IPS-20b (cell line): ENCODE measurements at regions not wholly inside any gene's neighbourhood (a gene's known extent, or its start where the extent isn't known, plus 50 kb on each side); places are given as distances from the start of the nearest gene placed in this dataset.

Experiments
- H3K27ac ChIP-seq: one replicate; pipeline ENCODE4 v1.5.1; 2013; ENCODE audit warnings: low read length
- H3K27me3 ChIP-seq: 2 replicates; pipeline ENCODE4 v1.6.1; 2013; ENCODE audit warnings: mild to moderate bottlenecking, low read length, inconsistent platforms; ENCODE audit not compliant: insufficient read depth
- H3K36me3 ChIP-seq: 2 replicates; pipeline ENCODE4 v1.6.1; 2013; ENCODE audit warnings: low read depth, mild to moderate bottlenecking, inconsistent platforms, low read length, moderate library complexity; ENCODE audit not compliant: insufficient read depth
- H3K4me1 ChIP-seq: 2 replicates; pipeline ENCODE4 v1.6.1; 2013; ENCODE audit warnings: mild to moderate bottlenecking, control low read depth, inconsistent platforms, low read length, moderate library complexity; ENCODE audit not compliant: insufficient read depth
- H3K4me3 ChIP-seq: 2 replicates; pipeline ENCODE4 v1.5.1; 2013; ENCODE audit warnings: mild to moderate bottlenecking, low read length, inconsistent platforms
- H3K9ac ChIP-seq: 2 replicates; pipeline ENCODE4 v1.6.1; 2013; ENCODE audit warnings: low read depth, mild to moderate bottlenecking, inconsistent platforms, low read length, moderate library complexity
- H3K9me3 ChIP-seq: 2 replicates; pipeline ENCODE4 v1.6.1; 2013; ENCODE audit warnings: mild to moderate bottlenecking, low read depth, low read length, inconsistent platforms; ENCODE audit not compliant: insufficient read depth

DNA sequence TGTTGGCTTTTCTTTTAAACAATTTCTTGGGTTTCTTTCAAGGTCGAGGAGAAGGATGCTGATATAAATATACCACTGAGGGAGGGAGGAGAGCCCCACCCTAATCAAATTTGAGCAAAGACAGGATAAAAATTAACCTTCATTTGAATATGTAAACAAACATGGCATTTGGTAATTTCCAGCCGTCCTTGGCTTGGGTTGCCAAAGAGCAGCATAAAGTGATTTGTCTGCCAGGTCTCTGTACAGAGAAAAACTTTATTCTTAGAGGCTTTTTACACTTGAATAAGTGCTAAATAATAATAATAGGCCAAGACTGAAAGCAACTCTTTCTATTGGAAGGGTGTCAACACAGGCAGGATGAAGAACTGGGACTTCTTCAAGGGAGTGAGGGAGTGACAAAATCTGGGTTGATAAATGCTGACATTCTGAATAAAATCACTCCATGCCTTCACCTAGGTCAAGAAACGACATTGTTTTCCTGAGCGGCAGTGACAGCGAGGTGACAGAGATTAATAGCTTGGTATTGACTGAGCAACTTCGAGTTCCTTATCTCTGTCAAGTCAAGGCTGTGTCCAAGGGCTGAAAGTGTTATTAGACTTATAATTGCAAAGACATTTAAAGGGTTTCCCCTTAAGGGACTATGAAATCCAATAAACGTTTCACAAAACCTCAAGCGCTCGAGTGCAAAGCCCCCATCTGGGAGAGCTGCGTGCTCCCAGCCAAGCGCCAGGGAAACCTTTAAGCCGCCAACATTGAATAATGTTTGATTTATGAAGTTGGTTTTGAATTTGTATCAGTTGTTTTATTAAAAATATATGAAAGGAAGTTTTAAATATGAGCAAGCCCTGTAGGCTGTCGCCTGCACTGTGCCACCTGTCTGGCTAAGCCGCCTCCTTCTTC lies 269.5 kb upstream of the N4BP1 start:
- Histone ChIP-seq H3K9ac (no peak overlapping the region), H3K27ac (no peak overlapping the region), H3K9me3 (no peaks in the 10 kb centered on the region), H3K36me3 (no peaks in the 10 kb centered on the region), H3K4me3 (no peak overlapping the region), H3K4me1 (no peaks in the 10 kb centered on the region), H3K27me3 (no peaks in the 10 kb centered on the region)

DNA sequence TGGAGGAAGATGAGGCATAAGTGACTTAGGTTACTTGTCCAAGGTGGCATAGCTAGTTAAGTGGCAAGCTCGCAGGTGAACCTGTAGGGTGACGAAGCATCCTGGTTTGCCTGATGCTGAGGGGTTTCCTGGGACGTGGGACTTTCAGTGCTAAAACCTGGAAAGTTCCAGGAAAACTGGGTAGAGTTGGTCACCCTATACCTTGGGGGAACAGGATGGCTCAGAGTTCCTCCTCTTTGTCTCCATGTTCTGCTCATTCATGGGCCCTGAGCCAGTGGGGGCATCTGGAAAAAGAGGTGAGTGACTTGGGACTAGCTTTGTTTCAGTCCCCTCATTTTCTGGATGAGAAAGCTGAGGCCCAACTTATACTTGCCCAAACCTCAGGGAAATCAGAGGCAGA lies 268.0 kb upstream of the N4BP1 start:
- no peaks in the 10 kb centered on the region for H3K27me3 ChIP-seq
- H3K9me3 ChIP-seq, result no peaks in the 10 kb centered on the region
- H3K4me3 ChIP-seq, result no peak overlapping the region
- no peaks in the 10 kb centered on the region for H3K4me1 ChIP-seq
- H3K36me3 ChIP-seq, result no peaks in the 10 kb centered on the region
- no peak overlapping the region for H3K27ac ChIP-seq
- H3K9ac ChIP-seq, result no peak overlapping the region

DNA sequence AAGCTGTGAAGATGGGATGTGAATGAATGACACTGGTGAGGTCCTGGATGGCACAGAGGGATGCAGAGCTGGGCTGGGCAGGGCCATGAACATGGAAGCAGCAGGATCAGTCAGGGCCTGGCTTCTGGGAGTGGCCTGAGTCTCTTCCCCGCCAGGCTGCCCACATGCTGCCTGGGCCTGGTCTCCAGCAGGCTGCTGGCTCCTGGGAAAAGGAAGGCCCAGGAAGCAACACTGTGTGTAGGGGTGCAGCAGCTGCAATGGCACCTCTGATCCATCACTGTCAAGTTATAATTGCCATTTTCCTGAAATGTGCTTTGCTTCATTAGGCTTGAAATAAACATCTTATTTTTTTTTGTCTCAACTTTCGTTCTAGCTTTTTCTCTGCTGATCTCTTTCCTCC lies 260.2 kb upstream of the N4BP1 start:
- no peaks in the 10 kb centered on the region for H3K4me1 ChIP-seq
- no peak overlapping the region for H3K9ac ChIP-seq
- H3K9me3 ChIP-seq, result no peaks in the 10 kb centered on the region
- no peaks in the 10 kb centered on the region for H3K27me3 ChIP-seq
- H3K27ac ChIP-seq, result no peak overlapping the region
- H3K36me3 ChIP-seq, result no peaks in the 10 kb centered on the region
- H3K4me3 ChIP-seq, result no peak overlapping the region

DNA sequence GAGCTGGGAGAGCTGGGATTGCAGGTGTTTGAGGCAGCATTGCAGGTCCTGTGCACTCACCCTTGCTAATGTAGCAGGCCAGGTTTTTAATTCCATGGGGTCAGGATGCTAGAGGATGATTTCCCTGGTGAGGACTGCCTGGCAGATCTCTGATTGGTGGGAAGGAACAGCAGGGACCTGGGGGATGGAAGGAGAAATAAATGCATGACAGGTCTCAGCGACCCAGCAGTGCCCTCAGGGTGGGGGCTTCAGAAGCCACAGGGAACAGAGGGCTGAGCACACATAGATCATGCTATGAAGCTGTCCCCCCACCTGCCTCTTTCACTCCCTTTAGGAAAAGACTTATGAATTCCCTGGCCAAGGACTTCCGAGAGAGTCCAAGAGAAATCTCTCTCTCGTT lies 255.5 kb upstream of the N4BP1 start:
- Histone ChIP-seq H3K9ac (no peak overlapping the region), H3K27me3 (no peaks in the 10 kb centered on the region), H3K27ac (no peak overlapping the region), H3K4me3 (no peak overlapping the region), H3K9me3 (no peaks in the 10 kb centered on the region), H3K4me1 (no peaks in the 10 kb centered on the region), H3K36me3 (no peaks in the 10 kb centered on the region)

DNA sequence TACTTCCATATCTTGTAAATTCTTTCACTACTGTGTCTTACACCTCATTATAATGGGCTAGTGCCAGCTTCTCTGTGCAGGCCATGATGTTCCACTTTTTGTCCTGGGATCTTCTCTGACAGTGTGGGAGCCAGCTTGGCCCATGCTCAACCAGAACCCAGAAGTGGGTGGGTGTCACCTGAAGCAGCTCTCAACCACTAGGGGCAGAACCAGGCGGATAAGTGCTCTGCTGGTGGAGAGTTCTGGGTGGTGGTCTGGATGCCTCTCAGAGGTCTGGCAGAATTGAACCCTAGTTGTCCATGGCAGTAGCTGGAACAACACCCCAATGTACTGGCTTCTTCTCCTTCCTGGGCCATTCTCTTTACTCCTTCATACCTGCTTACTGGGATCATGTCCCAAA lies 254.1 kb upstream of the N4BP1 start:
- no peaks in the 10 kb centered on the region for H3K9me3 ChIP-seq
- no peak overlapping the region for H3K27ac ChIP-seq
- H3K36me3 ChIP-seq, result no peaks in the 10 kb centered on the region

DNA sequence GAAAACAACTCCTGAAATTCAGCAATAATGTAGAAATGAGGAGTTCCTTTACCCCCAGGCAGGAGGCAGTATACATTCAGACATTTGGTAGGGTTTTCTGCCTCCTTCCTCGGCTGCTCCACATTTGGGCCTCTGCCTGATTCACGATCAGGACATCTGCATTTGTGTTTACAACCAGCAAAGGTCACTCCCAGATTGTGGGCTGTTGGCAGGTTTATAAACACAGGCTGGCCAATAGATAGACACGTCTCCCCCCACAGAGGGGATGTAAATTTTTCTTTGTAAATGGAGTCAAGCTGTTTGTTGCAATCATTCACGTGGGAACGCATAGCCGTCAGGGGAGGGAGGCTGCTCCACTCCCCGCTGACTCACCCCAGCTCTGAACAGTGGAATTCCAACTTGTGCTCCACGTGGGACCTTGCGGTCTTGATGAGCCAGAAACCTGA lies 252.1 kb upstream of the N4BP1 start:
- H3K27ac ChIP-seq, result no peak overlapping the region
- no peaks in the 10 kb centered on the region for H3K27me3 ChIP-seq
- H3K9me3 ChIP-seq, result no peaks in the 10 kb centered on the region
- H3K9ac ChIP-seq, result no peak overlapping the region
- H3K36me3 ChIP-seq, result no peaks in the 10 kb centered on the region
- no peak overlapping the region for H3K4me3 ChIP-seq
- H3K4me1 ChIP-seq, result no peaks in the 10 kb centered on the region

More for the DNA sequence above, 254.1 kb upstream of the N4BP1 start:
- no peaks in the 10 kb centered on the region for H3K4me1 ChIP-seq
- H3K9ac ChIP-seq, result no peak overlapping the region
- no peak overlapping the region for H3K4me3 ChIP-seq
- no peaks in the 10 kb centered on the region for H3K27me3 ChIP-seq

DNA sequence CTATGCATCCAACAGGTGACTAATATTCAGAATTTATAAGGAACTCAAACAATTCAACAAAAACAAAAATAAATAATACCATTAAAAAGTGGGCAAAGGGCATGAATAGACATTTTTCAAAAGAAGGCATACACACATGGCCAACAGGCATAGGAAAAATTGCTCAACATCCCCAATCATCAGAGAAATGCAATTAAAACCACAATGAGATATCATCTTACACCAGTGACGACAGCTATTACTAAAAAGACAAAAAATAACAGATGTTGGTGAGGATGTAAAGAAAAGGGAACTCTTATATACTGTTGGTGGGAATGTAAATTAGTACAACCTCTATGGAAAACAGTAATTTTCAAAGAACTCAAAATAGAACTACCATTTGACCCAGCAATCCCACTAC lies 250.4 kb upstream of the N4BP1 start:
- H3K4me3 ChIP-seq, result no peak overlapping the region
- H3K9ac ChIP-seq, result no peak overlapping the region

GRCh38 chr16:48852951-48853350 lies 243.0 kb upstream of the N4BP1 start:
- no peaks in the 10 kb centered on the region for H3K27me3 ChIP-seq
- no peak overlapping the region for H3K9ac ChIP-seq
- no peaks in the 10 kb centered on the region for H3K9me3 ChIP-seq
- H3K4me1 ChIP-seq, result no peaks in the 10 kb centered on the region
- H3K36me3 ChIP-seq, result no peaks in the 10 kb centered on the region
- no peak overlapping the region for H3K27ac ChIP-seq
- no peak overlapping the region for H3K4me3 ChIP-seq

More for the DNA sequence above, 250.4 kb upstream of the N4BP1 start:
- Histone ChIP-seq H3K4me1 (no peaks in the 10 kb centered on the region), H3K9me3 (no peaks in the 10 kb centered on the region), H3K27ac (no peak overlapping the region), H3K36me3 (no peaks in the 10 kb centered on the region), H3K27me3 (no peaks in the 10 kb centered on the region)

GRCh38 chr16:48852458-48852857 lies 242.5 kb upstream of the N4BP1 start:
- H3K9me3 ChIP-seq, result no peaks in the 10 kb centered on the region
- H3K4me1 ChIP-seq, result no peaks in the 10 kb centered on the region
- H3K4me3 ChIP-seq, result no peak overlapping the region
- H3K27me3 ChIP-seq, result no peaks in the 10 kb centered on the region
- no peaks in the 10 kb centered on the region for H3K36me3 ChIP-seq
- H3K9ac ChIP-seq, result no peak overlapping the region
- no peak overlapping the region for H3K27ac ChIP-seq

DNA sequence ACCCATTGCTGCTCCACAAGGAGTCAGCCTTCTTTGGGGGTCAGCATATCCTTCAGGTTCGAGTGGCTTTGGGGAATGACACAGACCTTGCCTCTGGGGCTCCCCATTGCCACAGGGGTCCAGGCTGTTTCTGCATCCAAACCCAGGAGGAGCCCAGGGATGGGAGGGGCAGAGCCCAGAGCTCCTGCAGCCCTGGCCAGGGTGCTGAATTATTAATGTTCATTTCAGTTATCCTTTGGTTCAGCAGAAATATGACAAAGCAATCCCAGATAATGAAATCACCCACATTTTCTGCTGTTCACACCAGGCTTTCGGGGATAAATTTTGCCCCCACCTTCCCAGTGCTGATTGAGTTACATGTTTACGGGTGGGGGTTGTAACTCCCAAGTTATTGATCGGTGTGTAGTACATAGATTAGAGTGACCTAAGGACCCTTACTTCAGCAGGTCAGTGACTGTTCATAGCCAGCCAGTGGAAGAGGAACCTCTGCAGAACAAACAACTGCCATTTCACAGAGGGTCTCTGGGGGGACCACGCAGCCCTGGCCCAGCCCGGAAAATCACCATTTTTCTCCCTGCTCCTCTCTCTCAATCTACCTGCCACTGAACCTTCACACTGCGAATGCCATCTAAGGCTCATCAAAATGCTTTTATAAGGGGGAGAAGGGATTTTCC lies 240.3 kb upstream of the N4BP1 start:
- no peaks in the 10 kb centered on the region for H3K36me3 ChIP-seq
- H3K27ac ChIP-seq, result no peak overlapping the region
- no peaks in the 10 kb centered on the region for H3K9me3 ChIP-seq
- H3K4me3 ChIP-seq, result no peak overlapping the region
- no peak overlapping the region for H3K9ac ChIP-seq
- no peaks in the 10 kb centered on the region for H3K4me1 ChIP-seq
- no peaks in the 10 kb centered on the region for H3K27me3 ChIP-seq

GRCh38 chr16:48846277-48846676 lies 236.3 kb upstream of the N4BP1 start:
- Histone ChIP-seq H3K4me1 (no peaks in the 10 kb centered on the region), H3K4me3 (no peak overlapping the region), H3K36me3 (no peaks in the 10 kb centered on the region), H3K9me3 (no peaks in the 10 kb centered on the region), H3K9ac (no peak overlapping the region), H3K27me3 (no peaks in the 10 kb centered on the region; the same call in 1 of the 2 replicates), H3K27ac (no peak overlapping the region)

- Histone ChIP-seq H3K4me3 (no peak overlapping the region), H3K9me3 (no peaks in the 10 kb centered on the region), H3K36me3 (no peaks in the 10 kb centered on the region), H3K27me3 (no peaks in the 10 kb centered on the region; the same call in 1 of the 2 replicates), H3K4me1 (no peaks in the 10 kb centered on the region), H3K9ac (no peak overlapping the region), H3K27ac (no peak overlapping the region)
Observed at GRCh38 chr16:48845261-48845660, 235.3 kb upstream of the N4BP1 start.
